ENCODE measurements at regions not wholly inside any gene's neighbourhood (a gene's known extent, or its start where the extent isn't known, plus 50 kb on each side); places are given as distances from the start of the nearest gene placed in this dataset.

GRCh38 chr4:13922459-13922858 lies 294.9 kb upstream of the BOD1L1 start:
- TF ChIP-seq, protein P1, sequence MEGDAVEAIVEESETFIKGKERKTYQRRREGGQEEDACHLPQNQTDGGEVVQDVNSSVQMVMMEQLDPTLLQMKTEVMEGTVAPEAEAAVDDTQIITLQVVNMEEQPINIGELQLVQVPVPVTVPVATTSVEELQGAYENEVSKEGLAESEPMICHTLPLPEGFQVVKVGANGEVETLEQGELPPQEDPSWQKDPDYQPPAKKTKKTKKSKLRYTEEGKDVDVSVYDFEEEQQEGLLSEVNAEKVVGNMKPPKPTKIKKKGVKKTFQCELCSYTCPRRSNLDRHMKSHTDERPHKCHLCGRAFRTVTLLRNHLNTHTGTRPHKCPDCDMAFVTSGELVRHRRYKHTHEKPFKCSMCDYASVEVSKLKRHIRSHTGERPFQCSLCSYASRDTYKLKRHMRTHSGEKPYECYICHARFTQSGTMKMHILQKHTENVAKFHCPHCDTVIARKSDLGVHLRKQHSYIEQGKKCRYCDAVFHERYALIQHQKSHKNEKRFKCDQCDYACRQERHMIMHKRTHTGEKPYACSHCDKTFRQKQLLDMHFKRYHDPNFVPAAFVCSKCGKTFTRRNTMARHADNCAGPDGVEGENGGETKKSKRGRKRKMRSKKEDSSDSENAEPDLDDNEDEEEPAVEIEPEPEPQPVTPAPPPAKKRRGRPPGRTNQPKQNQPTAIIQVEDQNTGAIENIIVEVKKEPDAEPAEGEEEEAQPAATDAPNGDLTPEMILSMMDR (IDR thresholded peaks at IDR 0.05 in 4 of 5, conservative IDR thresholded peaks at IDR 0.05 in 1 of 5): no peak
- TF ChIP-seq POLR2A (IDR thresholded peaks at IDR 0.05): no peak

All from gastrocnemius medialis (tissue), 4 donors.